ENCODE measurements at regions not wholly inside any gene's neighbourhood (a gene's known extent, or its start where the extent isn't known, plus 50 kb on each side); places are given as distances from the start of the nearest gene placed in this dataset.

DNA sequence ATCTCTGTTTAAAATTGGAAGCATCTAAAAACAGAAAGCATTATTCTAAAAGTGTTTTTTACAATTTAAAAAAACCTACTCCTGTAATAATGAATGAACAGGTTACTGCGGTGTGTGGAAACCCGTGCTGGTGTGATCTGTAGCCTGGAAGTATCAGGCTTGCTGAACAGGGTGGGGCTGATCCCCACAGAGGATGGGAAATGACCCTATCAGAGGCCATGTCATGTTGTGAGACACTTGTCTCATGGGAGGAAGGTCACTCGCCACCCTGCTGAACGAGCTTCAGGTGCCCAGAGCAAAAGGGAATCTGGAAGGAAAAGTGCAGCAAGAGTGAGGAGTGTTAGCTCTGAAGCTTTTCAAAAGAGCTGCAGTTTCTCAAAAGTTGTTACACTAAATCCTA lies 320.7 kb downstream of the RRAGC start:
- DNase-seq (ENCODE audit: low spot score) (no peak), ATAC-seq (no peak)
- Mint-ChIP-seq H3K27me3 (ENCODE audit: low read depth) (peaks cover 7% of the 10 kb centered on the region), H3K4me1 (peaks cover 5% of the 10 kb centered on the region), H3K9me3 (no peaks in the 10 kb centered on the region), H3K36me3 (no peaks in the 10 kb centered on the region), H3K27ac (no peak overlapping the region), H3K4me3 (no peak overlapping the region)
- TF ChIP-seq NR1H2 (CRISPR knock-in tag; IDR thresholded peaks at IDR 0.05), result no peak
- no peak for TF ChIP-seq TP53 (CRISPR knock-in tag; IDR thresholded peaks at IDR 0.05)
- no peak for TF ChIP-seq IRF1 (CRISPR knock-in tag; IDR thresholded peaks at IDR 0.05)
- TF ChIP-seq SP1 (CRISPR knock-in tag; conservative IDR thresholded peaks at IDR 0.05), result no peak
- no peak for TF ChIP-seq FOXK1 (CRISPR knock-in tag; IDR thresholded peaks at IDR 0.05)
- no peak for TF ChIP-seq ELF4 (CRISPR knock-in tag; IDR thresholded peaks at IDR 0.05; ENCODE audit: low read depth)
- ChIA-PET POLR2A (no interaction called here), CTCF (interaction anchor here (0.6 to 1.0 kb wide), 2 partner anchors 17 to 22 kb away, joined by 3 to 6 read pairs; no protein-coding TSS in a partner anchor)

DNA sequence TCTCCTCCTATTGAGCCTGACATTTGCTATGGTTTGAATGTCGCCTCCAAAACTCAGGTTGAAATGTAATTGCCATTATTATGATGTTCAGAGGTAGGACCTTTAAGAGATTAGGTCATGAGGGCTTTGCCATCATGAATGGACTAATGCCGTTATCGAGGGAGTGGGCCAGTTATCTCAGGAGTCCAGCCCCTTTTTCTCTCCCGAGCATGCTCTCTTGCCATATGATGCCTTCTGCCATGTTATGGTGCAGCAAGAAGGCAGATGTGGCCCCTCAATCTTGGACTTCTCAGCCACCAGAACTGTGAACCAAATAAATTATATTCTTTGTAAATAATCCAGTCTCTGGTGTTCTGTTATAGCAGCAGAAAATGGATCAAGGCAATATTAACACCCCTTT lies 323.5 kb downstream of the RRAGC start:
- no peaks in the 10 kb centered on the region for H3K9me3 Mint-ChIP-seq
- no peak overlapping the region for H3K27ac Mint-ChIP-seq
- ATAC-seq (no peak), DNase-seq (ENCODE audit: low spot score) (no peak)
- H3K4me3 Mint-ChIP-seq, result no peak overlapping the region
- no peaks in the 10 kb centered on the region; the same call in 1 of the 2 replicates for H3K27me3 Mint-ChIP-seq (ENCODE audit: low read depth)
- TF ChIP-seq CTCF (IDR thresholded peaks at IDR 0.05), result no peak
- TF ChIP-seq, protein P1, sequence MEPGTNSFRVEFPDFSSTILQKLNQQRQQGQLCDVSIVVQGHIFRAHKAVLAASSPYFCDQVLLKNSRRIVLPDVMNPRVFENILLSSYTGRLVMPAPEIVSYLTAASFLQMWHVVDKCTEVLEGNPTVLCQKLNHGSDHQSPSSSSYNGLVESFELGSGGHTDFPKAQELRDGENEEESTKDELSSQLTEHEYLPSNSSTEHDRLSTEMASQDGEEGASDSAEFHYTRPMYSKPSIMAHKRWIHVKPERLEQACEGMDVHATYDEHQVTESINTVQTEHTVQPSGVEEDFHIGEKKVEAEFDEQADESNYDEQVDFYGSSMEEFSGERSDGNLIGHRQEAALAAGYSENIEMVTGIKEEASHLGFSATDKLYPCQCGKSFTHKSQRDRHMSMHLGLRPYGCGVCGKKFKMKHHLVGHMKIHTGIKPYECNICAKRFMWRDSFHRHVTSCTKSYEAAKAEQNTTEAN (CRISPR knock-in tag; IDR thresholded peaks at IDR 0.05), result no peak
- no peak for TF ChIP-seq TP53 (CRISPR knock-in tag; IDR thresholded peaks at IDR 0.05)
- TF ChIP-seq GRHL2 (CRISPR knock-in tag; IDR thresholded peaks at IDR 0.05; ENCODE audit: insufficient replicate concordance, severe bottlenecking), result no peak
- no peak for TF ChIP-seq EMX1 (CRISPR knock-in tag; IDR thresholded peaks at IDR 0.05)
- no peak for TF ChIP-seq ZBTB21 (CRISPR knock-in tag; IDR thresholded peaks at IDR 0.05; ENCODE audit: borderline replicate concordance)
- TF ChIP-seq FOXP1 (CRISPR knock-in tag; IDR thresholded peaks at IDR 0.05; ENCODE audit: borderline replicate concordance), result no peak
- no peak for TF ChIP-seq GTF2I (CRISPR knock-in tag; conservative IDR thresholded peaks at IDR 0.05)
- no peak for TF ChIP-seq ZNF121 (CRISPR knock-in tag; IDR thresholded peaks at IDR 0.05)
- no peak for TF ChIP-seq ZNF232 (CRISPR knock-in tag; IDR thresholded peaks at IDR 0.05)
- no peak for TF ChIP-seq NR3C1 (CRISPR knock-in tag; conservative IDR thresholded peaks at IDR 0.05; ENCODE audit: low read depth)
- TF ChIP-seq CDX4 (CRISPR knock-in tag; IDR thresholded peaks at IDR 0.05; ENCODE audit: borderline replicate concordance), result no peak
- TF ChIP-seq SMAD3 (CRISPR knock-in tag; IDR thresholded peaks at IDR 0.05; ENCODE audit: borderline replicate concordance), result no peak
- TF ChIP-seq, protein P2, sequence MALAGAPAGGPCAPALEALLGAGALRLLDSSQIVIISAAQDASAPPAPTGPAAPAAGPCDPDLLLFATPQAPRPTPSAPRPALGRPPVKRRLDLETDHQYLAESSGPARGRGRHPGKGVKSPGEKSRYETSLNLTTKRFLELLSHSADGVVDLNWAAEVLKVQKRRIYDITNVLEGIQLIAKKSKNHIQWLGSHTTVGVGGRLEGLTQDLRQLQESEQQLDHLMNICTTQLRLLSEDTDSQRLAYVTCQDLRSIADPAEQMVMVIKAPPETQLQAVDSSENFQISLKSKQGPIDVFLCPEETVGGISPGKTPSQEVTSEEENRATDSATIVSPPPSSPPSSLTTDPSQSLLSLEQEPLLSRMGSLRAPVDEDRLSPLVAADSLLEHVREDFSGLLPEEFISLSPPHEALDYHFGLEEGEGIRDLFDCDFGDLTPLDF (CRISPR knock-in tag; IDR thresholded peaks at IDR 0.05), result no peak
- no peak for TF ChIP-seq GABPB1 (CRISPR knock-in tag; IDR thresholded peaks at IDR 0.05)
- no peak for TF ChIP-seq IRF2 (CRISPR knock-in tag; IDR thresholded peaks at IDR 0.05; ENCODE audit: borderline replicate concordance, low read depth)
- TF ChIP-seq FOXK1 (CRISPR knock-in tag; IDR thresholded peaks at IDR 0.05), result no peak
- TF ChIP-seq ETV6 (CRISPR knock-in tag; IDR thresholded peaks at IDR 0.05), result no peak
- no peak for TF ChIP-seq RORB (CRISPR knock-in tag; IDR thresholded peaks at IDR 0.05)
- TF ChIP-seq ZNF396 (CRISPR knock-in tag; IDR thresholded peaks at IDR 0.05; ENCODE audit: borderline replicate concordance), result no peak
- POLR2A ChIA-PET, result no interaction called here
- H3K36me3 Mint-ChIP-seq, result no peaks in the 10 kb centered on the region
- CTCF ChIA-PET, result no interaction called here
- H3K4me1 Mint-ChIP-seq, result peaks cover 5% of the 10 kb centered on the region

Measured in WTC11 (cell line).